Right lobe of liver (tissue), 4 donors: ENCODE measurements at regions not wholly inside any gene's neighbourhood (a gene's known extent, or its start where the extent isn't known, plus 50 kb on each side); places are given as distances from the start of the nearest gene placed in this dataset.

Source experiments
- POLR2A ChIP-seq: fragments of 450-650 bp; IDR thresholded peaks from one replicate; pipeline ENCODE4 v1.6.1; 2017; ENCODE audit warnings: antibody characterized with exemption, mild to moderate bottlenecking
- TF ChIP-seq, protein P1 (sequence below), 4 donors: fragments of 200-600 bp in 3 of 4; fragments of 450-650 bp in 1 of 4; IDR thresholded peaks; one replicate each; pipeline versions ENCODE4 v1.5.1 to v1.8.0; 2016 to 2022; ENCODE audit warnings: antibody characterized with exemption in 4 of 4, mild to moderate bottlenecking in 2 of 4
- donor health status: DM: no; HTN: no; CAD: no.
- donor health status: DM: no; HTN: no; CAD: no.
- donor health status: DM: no; HTN: yes; CAD: no.

DNA sequence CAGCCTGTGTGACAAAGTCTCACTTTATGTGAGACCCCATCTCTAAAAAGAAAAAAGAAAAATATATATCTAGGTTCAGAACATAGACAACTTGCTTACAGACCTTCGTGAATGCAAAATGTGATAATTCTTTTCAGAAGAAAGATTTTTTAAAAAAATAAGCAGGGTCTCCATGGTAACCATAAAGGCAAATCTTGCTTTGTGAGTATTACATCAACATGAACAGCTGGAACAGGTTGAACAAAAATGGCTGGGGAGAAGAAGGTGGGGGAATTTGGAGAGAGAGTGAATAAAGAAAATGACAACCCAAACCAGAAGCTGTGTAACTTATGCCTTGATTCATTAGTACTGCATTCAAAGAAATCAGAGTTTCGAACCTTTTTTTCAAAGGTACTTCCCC is 125.2 kb upstream of the RAP2B start:
- TF ChIP-seq, protein P1, sequence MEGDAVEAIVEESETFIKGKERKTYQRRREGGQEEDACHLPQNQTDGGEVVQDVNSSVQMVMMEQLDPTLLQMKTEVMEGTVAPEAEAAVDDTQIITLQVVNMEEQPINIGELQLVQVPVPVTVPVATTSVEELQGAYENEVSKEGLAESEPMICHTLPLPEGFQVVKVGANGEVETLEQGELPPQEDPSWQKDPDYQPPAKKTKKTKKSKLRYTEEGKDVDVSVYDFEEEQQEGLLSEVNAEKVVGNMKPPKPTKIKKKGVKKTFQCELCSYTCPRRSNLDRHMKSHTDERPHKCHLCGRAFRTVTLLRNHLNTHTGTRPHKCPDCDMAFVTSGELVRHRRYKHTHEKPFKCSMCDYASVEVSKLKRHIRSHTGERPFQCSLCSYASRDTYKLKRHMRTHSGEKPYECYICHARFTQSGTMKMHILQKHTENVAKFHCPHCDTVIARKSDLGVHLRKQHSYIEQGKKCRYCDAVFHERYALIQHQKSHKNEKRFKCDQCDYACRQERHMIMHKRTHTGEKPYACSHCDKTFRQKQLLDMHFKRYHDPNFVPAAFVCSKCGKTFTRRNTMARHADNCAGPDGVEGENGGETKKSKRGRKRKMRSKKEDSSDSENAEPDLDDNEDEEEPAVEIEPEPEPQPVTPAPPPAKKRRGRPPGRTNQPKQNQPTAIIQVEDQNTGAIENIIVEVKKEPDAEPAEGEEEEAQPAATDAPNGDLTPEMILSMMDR (IDR thresholded peaks at IDR 0.05): no peak
- TF ChIP-seq POLR2A: no peak
